SK-N-MC (cell line): ENCODE measurements at regions not wholly inside any gene's neighbourhood (a gene's known extent, or its start where the extent isn't known, plus 50 kb on each side); places are given as distances from the start of the nearest gene placed in this dataset.

Source experiments
- EZH2 ChIP-seq: fragments of 200-600 bp; sonication (generic); IDR thresholded peaks from one replicate; pipeline ENCODE4 v1.6.1; 2017; ENCODE audit warnings: antibody characterized with exemption
- FOXP2 ChIP-seq: optimal IDR thresholded peaks from 2 replicates; pipeline ENCODE3; 2011; ENCODE audit warnings: mild to moderate bottlenecking, moderate library complexity; ENCODE audit not compliant: insufficient read depth; ENCODE audit errors: extremely low read length, control extremely low read depth
- POLR2AphosphoS5 ChIP-seq: IDR thresholded peaks from 2 replicates; pipeline ENCODE4 v1.6.1; 2012; ENCODE audit warnings: mild to moderate bottlenecking, low read depth, low read length, borderline replicate concordance

GRCh38 chr6:48597951-48598350, 487.0 kb upstream of the PTCHD4 start:
- no peak for TF ChIP-seq EZH2
- no peak for TF ChIP-seq POLR2AphosphoS5
- no peak for TF ChIP-seq FOXP2
